SU-DHL-6 (cell line): ENCODE measurements at regions not wholly inside any gene's neighbourhood (a gene's known extent, or its start where the extent isn't known, plus 50 kb on each side); places are given as distances from the start of the nearest gene placed in this dataset.

Experiments
- CTCF ChIP-seq: fragments of 200-600 bp; sonication (generic); IDR thresholded peaks from one replicate; pipeline ENCODE4 v1.5.1; 2017; ENCODE audit warnings: antibody characterized with exemption, mild to moderate bottlenecking, low read length, moderate library complexity; ENCODE audit not compliant: insufficient read depth, poor library complexity, severe bottlenecking
- EZH2phosphoT487 ChIP-seq: fragments of 200-600 bp; sonication (generic), shearing (Covaris generic); conservative IDR thresholded peaks from 2 replicates; pipeline ENCODE4 v1.6.1; 2018; ENCODE audit warnings: mild to moderate bottlenecking, antibody characterized with exemption, low read length, moderate library complexity, mixed read lengths

DNA sequence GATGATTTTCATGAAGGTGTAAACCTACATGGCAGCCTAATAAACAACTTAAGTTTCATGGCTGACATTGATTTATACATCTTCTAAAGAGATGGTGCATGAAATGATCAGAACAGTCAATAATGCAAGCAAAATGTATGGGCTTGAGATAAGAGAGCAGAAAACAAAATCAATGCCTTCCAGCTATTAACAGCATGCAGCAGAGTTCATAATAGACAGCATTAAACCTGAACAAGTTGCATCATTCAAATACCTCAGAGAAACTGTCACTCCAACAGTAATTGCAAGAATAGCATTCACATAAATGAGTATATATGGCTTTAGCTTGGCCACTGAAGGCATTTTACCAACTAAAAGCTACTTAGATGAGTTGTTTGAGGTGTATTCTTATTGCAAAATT, 319.6 kb upstream of the ARID1B start:
- TF ChIP-seq CTCF: no peak
- no peak for TF ChIP-seq EZH2phosphoT487
